Left kidney (tissue), 1 donor: ENCODE measurements at regions not wholly inside any gene's neighbourhood (a gene's known extent, or its start where the extent isn't known, plus 50 kb on each side); places are given as distances from the start of the nearest gene placed in this dataset.
"Not testable (repeated sequence)": the region's sequence is repeated elsewhere in the genome, so short reads cannot be mapped to it uniquely, and the experiment has no call there.

Source experiments
- DNase-seq: peaks from one replicate; pipeline ENCODE4 v3.0.0-alpha.2; 2013

DNA sequence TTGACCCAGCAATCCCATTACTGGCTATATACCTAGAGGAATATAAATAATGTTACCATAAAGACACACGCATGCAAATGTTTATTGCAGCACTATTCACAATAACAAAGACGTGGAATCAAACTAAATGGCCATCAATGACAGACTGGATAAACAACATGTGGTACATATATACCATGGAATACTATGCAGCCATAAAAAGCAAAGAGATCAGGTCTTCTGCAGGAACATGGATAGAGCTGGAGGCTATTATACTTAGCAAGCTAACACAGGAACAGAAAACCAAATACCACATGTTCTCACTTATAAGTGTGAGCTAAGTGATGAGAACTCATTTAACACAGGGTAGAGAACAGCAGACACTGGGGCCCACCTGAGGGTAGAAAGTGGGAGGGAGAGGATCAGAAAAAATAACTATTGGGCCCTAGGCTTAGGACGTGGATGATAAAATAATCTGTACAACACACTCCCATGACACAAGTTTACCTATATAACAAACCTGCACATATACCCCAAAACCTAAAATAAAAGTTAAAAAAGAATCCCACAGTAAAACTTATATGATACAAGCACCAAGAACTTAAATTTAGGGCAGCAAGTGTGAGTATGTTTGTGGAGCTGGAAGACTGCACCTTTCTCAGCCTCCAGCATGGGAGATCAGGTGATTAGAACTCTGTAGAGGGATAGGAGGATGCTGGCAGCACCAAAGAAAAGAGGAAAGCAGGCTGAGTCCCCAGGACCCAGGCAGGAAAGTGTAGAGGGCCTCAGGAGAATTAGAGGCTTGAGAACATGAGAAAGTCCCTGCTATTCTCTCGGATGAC, 320.8 kb upstream of the USP24 start:
- DNase-seq, result no peak

DNA sequence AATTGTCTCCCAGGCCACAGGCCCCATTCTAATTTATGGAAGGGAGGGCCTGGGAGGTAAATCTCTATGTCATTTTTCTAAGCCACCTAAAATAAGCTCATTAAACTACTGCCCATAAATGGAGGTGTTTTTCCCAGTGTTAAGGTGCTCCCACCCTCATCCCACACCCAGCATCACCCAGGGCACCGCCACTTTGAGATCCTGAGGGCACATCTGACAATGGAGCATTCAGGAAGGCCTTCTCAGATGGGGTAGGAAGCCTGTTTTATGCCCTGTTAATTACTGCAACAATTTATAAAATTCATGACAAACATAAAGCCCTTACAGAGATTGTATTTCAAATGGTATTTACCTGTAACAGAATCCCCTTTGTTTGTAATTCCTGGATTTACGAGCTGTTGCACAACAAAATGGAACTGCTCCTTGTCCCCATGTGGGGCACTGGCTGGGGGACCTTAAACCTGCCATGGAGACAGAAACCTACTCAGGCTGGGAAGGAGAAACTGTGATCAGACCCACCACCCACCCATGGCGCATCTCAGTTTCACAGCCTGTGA, 319.5 kb upstream of the USP24 start:
- DNase-seq, result peak; percentile 77

DNA sequence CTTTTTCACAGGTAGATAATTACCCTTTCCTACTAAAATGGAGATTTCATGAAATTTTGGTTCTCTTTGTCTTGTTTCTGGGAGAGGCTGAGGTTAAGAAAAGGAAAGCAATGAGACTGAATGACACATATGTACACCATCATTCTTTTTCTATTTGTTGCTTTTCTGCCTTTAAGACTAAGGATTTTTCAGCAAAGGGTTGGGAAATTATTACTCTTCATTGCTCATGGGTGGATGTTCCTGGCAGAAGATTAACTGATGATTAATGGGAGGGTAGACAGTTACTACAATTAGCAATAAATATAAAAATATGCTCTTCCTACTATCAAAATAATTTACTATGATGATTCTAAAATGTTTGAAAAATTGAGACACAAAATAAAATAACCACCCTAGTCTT, 316.5 kb upstream of the USP24 start:
- no peak for DNase-seq

DNA sequence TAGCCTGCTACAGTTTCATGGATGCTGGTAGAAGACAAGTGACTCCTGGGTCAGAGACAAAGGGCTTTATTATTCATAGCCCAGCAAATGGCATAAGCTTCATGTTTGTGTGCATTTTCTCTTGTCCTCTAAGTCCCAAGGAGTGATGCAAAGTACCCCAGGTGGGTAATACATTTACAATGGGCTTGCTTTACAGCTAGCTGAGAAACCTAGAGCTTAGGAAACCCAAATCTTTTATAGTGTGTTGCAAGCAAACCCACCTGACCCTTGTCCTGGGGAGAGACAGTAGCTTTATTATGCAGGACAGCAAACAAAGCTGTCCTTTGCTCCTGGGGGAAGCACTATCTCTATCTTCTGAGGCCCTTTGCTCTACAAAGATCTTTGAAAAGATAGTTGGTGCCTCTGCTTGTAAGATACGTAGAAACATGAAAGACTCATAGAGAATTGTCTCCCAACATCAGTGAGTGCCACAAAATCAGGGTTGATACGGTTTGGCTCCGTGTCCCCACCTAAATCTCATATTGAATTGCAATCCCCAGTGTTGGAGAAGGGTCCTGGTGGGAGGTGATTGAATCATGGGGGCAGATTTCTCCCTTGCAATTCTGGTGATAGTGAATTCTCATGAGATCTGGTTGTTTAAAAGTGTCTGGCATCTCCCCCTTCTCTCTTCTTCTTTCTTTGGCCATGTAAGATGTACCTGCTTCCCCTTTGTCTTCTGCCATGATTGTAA, 315.8 kb upstream of the USP24 start:
- DNase-seq, result no peak

DNA sequence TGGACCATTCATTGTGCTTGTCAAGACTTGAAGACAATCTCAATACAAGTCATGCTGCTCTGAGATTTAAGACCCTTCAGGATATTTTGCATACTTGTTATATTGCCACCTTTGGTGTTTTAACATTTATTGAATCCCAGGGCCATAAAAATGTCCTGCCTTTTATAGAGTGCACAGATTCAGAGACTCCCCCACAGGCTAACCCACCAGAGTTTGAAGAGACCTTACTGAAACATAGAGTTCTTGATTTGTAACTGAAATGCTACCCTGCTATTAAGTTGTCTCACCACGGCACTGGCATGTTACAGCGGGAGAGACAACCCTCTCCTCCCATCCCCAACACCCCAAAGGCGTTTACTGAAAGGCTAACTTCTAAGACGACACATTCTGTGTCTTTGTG, 313.9 kb upstream of the USP24 start:
- peak; percentile 58 for DNase-seq

DNA sequence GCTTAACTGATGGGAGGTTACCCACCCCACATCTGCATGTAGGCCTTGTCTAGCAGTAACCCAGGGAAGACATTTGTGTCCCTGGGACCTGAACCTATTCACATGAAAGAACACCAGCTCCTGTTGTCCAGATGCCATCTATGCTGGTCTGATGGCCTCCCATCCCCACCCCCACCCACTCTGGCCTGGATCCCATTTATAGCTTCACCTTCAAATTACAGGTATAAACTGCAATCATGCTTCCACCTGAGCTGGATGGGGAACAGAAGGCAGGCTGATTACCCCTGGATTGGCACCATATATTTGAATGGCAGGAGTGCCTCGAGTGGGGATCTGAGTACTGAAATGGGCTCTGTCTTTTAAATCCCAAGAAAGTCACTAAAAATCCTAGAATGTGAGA, 312.7 kb upstream of the USP24 start:
- DNase-seq, result no peak

- no peak for DNase-seq
Measured at GRCh38 chr1:55526716-55527115, 311.6 kb upstream of the USP24 start.

GRCh38 chr1:55524006-55524405, 308.8 kb upstream of the USP24 start:
- DNase-seq, result no peak

GRCh38 chr1:55522982-55523381, 307.8 kb upstream of the USP24 start:
- DNase-seq, result no peak

GRCh38 chr1:55522353-55522903, 307.3 kb upstream of the USP24 start:
- no peak for DNase-seq

DNA sequence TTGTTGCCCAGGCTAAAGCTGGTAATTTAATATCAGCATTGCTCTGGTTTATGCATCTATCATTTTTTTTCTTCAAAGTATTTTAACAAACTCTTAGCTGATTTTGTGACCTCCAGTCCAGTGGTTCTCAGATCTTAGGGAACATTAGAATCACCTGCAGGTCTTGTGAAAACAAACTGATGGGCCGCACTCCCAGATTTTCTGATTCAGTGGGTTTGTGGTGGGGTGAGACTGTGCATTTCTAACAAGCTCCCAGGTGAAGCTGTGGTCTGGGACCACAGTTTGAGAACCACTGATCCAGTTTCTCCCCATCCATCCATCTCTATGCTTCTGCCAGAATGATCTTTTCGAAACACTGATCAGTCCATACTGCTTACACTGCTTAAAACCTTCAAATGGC, 305.7 kb upstream of the USP24 start:
- no peak for DNase-seq

- no peak for DNase-seq
Measured at GRCh38 chr1:55519937-55520683, 304.9 kb upstream of the USP24 start.

- DNase-seq, result no peak
Measured at GRCh38 chr1:55519276-55519675, 304.1 kb upstream of the USP24 start.

DNA sequence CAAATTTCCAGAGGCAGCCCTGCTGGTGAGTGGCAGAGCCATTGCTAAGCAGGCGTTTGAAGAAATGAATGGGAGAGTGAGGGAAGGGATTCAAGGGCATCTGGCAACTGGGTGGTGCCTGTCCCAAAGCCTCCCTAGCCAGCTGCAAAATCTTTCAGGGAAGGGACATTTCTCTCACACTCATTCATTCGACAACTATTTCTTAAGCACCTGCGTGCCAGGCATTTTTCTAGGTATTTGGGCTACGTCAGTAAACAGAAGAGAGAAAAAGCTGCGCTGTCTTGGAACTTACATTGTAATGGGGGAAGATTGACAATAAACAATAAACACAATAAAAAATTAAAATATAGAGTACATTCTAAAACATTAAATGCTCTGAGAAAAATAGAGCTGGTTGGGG, 301.9 kb upstream of the USP24 start:
- no peak for DNase-seq

- not testable (repeated sequence) for DNase-seq
Measured at GRCh38 chr1:55514571-55514970, 299.4 kb upstream of the USP24 start.

DNA sequence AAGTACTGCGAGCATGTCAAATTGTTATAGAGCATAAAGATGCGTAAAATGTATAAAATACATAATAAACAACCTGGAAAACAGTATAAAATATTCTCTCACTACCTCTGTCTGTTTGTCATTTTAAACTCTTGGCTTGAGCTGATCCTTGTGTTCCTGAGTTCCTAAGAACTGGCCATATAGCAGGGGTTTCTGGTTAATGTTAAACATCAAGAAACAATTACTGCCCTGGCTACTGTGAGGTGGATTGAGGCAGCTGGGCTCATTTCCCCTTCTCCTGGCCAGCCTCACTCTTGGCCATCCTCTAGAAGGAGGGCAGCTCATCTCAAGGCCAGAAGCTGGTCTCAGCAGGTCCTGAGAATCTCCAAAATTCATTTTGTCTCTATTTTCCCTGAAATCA, 297.3 kb upstream of the USP24 start:
- no peak for DNase-seq

DNA sequence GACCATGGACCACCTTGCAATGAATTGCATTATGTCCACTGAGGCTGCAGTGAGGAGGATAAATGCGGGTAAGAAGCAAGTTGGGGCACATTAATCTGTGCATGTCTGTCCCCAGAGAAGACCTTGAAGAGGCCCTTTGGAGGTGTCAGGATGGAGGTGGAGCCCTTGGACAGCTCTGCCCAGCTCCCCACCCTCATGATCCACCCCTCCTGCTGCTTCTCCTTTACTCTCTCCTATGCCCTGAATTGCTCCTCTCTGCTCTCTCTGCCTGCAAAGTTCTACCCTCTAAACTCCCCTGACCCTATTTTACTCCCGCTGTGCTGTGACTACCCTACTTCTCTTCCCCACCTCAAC, 292.4 kb upstream of the USP24 start:
- DNase-seq, result no peak

DNA sequence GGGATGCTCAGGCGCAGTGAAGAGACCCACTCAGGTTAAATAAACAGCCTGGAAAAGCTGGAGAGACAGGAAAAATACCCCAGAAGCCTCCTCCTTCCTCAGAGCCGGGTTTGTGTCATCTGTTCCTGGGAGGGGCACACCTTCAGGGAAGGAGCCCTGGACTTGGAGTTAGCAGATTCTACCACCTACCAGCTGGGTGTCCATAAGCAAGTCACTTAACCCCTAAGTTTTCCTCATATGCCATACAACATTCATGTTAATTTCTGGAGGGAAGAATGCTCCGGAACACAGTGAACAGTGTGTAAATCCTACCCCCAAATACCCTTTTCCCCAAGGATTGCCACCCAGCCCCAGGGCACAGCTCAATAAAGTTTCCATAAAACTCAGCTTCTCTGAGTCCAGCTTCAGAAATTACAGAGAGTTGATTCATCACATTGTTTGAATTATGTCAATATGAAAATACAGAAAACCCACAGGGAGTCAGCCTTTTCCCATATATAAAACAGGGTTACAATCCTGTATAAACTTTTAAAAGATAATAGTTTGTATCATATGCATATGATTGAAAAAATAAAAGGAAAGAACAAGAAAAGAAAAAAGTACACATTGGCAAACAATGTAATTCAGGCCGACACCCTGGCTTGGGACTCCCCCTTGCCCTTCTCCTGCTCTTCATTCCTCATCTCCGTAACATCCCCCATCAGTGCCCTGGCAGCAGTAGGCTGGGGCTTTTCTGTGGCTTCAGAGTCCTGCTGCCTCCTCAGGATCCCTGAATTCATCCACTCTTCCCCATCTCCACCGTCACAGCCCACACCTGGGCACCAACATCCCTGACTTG, 291.8 kb upstream of the USP24 start:
- no peak for DNase-seq

GRCh38 chr1:55505326-55505725, 290.2 kb upstream of the USP24 start:
- no peak for DNase-seq

DNA sequence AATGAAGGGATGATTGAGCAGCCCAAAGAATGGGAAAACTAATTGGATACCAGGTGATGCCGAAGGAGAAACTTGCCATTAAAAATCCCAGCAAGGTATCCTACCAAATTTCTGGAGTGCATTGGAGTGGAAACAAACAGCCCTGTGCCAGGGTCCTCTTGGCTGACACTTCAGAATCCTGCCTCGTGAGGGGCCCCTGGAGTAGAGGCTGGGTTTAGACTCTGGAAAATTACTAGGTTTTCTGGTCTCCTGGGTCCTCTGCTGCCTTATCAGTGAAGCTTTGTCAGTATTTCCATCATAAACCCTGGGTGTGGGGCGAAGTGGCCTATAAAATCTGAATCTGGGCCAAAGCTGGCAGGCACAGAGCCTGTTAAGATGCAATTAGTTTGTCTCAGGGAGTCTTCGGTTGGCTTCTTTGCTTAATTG, 289.2 kb upstream of the USP24 start:
- no peak for DNase-seq

- DNase-seq, result no peak
Measured at GRCh38 chr1:55503663-55504305, 288.6 kb upstream of the USP24 start.
